HS-5 (cell line): ENCODE measurements at regions not wholly inside any gene's neighbourhood (a gene's known extent, or its start where the extent isn't known, plus 50 kb on each side); places are given as distances from the start of the nearest gene placed in this dataset.
"Not testable (repeated sequence)": the region's sequence is repeated elsewhere in the genome, so short reads cannot be mapped to it uniquely, and the experiment has no call there.

Experiments used
- DNase-seq: peaks from one replicate; pipeline ENCODE4 v3.0.0-alpha.2; 2012; ENCODE audit warnings: low read depth

DNA sequence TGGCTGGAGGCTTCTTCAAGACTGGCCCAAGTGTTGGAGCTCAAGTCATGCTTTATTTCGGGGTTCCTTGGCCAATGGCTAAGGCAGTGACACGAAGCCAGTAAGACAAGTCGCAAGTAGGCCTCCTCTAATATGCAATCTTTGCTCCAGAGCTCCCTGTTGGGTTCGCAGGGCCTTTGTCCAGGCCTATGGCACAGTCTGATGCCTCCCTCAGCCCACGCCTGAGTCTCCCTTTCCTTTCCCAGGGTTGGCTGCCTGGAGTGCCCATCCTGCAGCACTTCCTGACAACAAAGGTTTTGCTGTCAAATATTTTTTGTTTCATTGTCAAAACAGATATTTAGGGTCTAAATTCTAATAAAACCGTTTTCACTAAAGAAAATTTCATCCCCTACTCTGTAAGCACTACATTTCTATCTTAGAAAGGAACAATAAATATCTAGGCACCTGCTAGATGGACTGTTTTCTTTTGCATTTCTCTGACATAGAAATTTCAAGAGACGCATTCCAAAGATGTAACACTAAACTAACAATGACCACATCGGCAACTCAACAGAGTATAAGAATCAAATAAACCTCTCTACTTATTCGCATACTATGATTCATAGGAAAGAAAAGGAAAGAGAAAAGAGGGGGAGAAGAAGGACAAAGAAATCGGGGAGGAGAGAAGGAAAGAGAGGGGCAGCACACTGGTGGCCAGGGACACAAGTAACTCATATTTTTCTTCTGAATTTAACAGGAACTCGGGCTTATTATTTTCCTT is 393.1 kb upstream of the ATP11B start:
- DNase-seq = no peak

DNA sequence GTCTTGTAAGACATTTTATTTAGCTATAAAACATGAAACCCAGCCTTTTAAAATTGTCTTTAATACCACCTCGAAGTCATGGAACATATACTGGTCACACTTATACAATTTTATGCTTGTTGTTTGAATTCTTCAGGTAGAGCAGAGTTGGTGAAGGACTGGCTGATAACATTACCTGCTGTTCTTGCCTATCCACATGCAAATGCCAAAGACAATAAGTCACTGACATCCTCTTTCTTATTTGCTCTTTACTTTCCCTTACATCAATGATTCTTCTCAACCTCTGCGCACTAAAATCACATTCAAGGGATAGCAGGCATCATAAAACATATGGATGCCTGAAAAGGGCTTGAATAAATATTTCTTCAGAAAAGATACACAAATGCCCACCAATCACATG is 392.5 kb upstream of the ATP11B start:
- DNase-seq = no peak

DNA sequence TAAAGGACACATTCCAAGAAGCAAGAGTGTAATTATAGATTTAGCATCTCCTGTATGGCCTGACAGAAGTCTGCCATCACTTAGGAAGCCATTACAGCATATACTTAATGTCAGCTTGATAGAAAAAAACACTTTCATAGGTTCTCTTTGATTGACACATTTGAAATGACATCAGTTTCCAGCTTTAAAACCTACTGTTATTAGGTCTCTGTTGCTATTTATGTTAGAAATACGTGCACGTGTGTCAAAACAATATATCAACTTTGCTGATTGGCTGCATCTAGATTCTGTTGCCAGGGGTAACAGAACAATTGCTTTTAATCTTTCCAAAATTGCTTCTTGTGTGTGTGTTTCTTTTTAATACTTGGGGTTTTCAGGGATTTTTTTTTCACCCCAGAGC is 389.3 kb upstream of the ATP11B start:
- no peak for DNase-seq

DNA sequence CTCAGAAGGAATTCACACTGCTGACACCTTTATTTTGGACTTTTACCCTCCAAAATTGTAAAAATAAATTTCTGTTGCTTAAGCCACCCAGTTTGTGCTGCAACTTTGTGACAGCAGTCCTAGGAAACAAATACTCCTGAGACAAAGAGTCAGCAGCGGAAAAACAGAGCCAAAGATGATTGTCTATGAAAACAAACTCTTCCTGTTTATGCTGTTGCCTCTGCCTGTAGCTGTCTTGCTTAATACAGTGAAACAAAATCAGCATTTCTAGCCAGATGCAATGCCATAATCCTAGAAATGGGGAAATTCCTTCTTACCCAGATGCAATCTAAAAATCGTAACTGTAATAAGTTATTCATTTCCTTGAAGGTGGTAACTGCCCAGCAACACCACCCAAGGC is 387.5 kb upstream of the ATP11B start:
- no peak for DNase-seq

DNA sequence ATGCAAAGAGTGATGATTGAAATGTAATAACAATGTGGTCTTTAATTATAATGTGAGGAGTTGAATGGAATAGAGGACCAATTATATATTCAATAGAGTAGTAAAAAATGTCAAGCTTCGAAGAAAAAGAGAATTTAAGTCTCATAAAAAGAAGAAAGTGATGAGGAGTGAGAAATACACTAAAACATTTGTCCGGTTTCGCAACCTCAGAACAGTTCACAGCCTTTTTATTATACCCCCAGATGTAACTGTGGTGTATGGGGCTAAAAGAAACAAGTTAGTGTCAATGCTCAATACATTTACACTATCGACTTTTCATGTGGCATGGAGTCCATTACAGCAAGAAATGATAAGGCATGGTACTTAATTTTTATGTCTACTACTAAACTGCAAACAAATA is 386.5 kb upstream of the ATP11B start:
- DNase-seq = no peak

DNA sequence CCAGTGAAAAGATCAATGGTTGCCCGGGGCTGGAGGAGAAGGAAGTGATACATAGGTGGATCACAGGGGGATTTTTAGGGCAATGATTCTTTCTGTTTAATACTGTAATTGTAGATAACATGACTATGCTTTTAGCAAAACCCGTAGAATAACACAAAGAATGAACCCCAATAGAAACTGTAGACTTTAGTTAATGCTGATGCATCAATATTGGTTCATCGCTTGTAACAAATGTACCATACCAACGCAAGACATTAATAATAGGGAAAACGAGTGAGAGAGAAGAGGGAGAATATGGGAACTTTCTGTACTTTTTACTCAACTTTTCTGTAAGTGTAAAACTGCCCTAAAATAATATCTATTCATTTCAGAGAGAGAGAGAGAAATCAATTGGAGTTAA is 383.3 kb upstream of the ATP11B start:
- DNase-seq = no peak

DNA sequence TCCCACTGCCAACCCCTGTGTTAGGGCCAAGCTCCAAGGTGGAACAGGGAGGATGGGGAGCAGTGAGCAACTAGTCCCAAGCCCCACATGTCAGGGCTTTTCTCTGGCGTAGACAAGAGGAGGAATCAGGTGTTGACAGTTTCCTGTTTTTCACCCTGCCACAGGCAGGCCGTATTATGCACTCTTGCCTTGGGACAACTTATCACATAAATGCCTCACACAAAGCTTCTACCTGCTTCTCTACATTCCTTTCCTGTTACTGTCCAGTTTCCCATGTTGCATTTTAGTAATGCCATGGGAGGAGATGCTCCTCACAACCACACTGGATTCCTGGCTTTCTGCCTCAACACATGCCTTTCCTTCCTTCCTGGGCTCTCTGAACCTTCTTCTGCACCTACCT is 381.2 kb upstream of the ATP11B start:
- no peak for DNase-seq

DNA sequence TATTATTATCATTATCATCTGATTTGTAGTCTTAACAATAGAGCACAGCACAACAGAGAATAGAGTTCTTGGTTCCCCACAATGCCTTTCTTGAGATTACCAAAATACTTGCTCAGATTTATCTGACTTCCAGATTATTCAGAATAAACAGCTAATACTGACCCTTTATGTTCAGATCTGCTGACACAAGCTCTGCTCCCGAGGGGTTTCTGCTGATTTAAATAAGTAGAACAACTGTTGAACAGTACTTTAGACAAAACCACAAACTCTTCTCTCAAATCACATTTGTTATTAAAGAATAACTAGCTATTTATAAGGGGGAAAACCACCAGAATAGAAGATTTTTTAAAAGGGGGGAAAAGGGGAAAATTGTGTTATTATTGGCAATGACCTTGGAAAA is 380.2 kb upstream of the ATP11B start:
- no peak for DNase-seq

DNA sequence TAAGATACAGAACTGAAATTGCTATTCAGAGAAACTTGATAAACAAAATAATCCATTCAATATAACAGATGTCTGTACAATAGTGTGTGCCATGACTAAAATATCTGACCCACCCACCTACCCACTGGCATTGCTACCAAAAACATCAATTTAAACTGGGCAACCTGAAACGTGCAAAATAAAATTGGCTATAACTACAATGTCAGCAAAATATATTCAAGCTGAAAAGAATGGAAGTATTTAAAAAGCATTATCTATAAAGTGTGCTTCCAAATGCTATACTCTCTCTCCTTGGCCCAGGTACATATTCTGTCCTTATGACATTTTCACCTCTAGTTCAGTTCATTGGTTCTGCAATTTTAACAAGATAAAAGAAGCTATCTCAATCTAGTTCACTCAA is 379.6 kb upstream of the ATP11B start:
- DNase-seq = no peak

DNA sequence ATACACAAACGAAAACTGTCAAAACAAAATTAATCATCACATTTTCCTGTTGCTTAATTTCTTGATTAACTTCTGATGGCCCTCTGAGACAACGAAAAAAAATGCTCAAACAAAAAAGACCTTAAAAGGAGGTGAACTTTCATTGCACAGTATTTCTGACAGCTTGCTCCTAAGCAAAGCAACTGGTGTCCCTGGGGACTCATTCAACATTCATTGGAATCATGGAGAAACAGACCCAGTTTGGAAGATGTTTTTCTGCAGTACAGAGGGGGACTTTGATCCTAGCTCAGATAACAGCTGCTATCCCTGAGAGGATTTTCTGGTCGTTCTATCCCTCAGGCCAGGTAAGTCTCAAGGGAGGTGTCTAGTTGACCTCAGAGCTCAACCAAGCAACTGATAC is 378.7 kb upstream of the ATP11B start:
- no peak for DNase-seq

DNA sequence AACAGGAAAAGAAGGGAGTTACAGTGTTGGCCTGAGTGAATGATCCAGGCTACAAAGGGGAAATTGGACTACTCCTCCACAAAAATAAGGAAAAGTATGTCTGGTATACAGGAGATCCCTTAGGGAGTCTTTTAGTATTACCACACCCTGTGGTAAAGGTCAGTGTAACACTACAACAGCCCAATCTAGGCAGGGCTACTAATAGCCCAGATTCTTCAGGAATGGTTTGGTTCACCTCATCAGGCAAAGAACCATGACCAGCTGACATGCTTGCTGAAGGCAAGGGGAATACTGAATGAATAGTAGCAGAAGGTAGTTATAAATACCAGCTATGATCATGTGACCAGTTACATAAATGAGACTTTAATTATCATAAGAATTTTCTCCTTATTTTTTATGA is 372.6 kb upstream of the ATP11B start:
- no peak for DNase-seq

DNA sequence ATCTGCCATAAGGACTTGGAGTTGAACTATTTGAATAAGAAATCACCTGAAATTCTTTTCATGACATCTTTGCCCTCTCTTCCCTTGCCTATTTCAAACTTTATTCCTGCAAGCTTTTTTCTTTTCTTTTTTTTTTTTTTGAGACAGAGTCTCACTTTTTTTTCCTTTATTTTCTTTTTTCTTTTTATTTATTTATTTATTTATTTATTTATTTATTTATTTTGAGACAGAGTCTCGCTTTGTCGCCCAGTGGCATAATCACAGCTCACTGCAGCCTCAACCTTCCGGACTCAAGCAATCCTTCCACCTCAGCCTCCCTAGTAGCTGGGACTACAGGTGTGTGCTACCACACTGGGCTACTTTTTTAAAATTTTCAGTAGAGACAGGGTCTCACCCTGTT is 369.3 kb upstream of the ATP11B start:
- DNase-seq = no peak

DNA sequence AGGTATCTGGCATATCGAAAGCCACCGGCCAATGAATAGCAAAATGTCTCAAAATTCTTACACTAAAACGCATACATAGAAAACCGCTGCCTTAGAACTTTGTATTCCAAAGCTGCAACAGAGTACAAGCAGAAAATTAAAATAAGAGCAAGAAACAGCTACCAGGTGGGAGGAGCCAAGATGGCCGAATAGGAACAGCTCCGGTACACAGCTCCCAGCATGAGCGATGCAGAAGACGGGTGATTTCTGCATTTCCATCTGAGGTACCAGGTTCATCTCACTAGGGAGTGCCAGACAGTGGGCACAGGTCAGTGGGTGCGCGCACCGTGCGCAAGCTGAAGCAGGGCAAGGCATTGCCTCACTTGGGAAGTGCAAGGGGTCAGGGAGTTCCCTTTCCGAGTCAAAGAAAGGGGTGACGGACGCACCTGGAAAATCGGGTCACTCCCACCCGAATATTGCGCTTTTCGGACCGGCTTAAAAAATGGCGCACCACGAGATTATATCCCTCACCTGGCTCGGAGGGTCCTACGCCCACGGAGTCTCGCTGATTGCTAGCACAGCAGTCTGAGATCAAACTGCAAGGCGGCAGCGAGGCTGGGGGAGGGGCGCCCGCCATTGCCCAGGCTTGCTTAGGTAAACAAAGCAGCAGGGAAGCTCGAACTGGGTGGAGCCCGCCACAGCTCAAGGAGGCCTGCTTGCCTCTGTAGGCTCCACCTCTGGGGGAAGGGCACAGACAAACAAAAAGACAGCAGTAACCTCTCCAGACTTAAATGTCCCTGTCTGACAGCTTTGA is 367.2 kb upstream of the ATP11B start:
- not testable (repeated sequence) for DNase-seq

DNA sequence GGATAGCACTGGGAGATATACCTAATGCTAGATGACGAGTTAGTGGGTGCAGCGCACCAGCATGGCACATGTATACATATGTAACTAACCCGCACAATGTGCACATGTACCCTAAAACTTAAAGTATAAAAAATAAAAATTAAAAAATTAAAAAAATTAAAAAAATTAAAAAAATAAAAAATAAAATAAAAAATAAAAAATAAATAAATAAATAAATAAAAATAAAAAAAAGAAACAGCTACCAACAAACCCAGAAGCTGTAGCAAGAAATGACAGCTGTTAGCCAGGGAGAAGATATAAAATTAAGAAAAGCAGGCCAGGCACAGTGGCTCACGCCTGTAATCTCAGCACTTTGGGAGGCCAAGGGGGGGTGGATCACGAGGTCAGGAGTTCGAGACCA is 361.3 kb upstream of the ATP11B start:
- not testable (repeated sequence) for DNase-seq

DNA sequence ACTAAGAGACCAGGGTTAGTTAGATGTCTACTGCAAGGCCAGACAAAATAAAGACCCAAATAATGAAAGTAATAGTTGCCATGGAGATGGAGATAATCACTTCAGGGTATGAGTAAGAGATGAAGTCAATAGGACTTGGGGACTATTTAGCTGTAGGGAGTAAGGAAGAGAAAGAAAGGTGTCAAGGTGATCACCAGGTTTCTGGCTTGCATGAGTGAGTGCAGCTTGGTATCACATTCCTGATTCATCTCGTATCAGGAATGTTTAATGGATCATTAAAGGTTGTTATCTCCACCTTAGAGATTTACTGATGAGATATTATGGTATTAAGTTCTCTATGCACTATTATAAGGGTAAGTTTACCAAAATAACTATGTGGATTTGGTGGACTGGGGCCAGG is 357.4 kb upstream of the ATP11B start:
- DNase-seq = no peak

DNA sequence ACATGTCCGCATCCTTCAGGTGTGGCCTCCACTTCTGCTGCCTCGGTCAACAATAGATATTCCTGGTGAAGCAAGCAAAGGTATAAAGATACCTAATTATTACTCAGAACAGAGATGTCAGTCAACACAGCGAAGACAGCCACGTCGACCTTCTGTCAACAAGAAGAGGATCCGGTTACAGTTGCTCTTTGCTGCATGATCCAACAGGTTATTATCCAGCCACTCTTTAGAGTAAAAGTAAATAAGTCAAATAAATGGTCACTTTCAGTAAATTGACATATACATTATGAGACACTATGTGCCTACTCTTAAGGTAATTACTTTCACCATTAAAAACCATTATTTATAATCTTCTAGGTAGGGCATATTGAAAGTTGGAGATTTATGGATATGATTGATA is 356.8 kb upstream of the ATP11B start:
- DNase-seq = no peak

DNA sequence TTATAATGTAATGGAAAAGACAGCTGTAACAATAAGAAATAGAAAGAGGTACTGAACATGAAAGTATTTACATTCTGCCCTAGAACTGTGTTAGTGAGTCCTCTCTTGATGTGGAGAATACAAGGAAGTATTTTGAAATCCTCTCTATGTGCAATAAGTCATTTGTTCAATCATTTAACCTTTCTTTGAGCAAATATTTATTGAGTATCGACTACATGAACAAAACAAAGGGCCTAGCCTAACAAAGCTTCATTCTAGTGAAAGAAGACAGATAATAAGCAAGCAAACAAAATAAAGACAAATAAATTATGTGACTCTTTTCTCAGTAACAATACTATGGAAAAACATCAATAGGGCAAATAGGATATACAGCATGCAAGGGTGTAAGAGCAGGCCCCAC is 354.9 kb upstream of the ATP11B start:
- no peak for DNase-seq

DNA sequence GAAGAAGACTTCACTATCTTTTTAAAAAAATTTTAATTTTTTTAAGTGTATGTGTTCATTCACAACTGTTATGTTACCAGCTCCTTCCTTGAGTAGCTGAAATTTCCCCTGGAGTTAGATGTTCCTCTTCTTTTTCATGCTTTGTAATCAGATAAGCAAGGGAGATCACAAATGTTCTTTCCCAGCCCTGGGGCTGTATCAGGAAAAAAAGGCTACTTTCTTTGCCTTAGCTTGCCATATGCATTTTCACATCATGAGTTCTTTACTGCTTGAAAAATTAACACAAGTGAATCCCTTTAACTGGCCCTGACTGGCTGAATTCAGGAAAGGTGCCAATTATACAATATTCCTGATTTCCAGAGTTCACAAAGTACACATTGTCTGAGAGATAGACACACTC is 353.2 kb upstream of the ATP11B start:
- no peak for DNase-seq

DNA sequence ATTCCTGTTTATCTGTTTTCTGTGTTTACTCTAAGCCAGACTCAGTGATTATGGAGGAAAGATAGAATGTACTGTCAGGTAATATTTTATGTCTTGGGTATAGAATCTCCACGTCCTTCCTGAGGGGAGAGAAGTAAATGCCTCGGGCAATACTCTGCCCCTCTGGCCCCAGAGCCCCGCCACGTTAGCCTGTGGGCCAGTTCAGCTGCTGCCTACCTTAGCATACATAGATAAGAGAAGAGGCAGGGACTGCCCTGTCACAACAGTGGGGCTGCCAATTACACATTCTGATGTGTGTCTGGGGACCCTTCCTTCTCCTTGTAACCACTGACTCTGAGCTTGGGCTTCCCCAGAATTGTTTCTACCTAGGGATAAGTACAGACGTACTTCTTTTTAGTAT is 347.7 kb upstream of the ATP11B start:
- no peak for DNase-seq

DNA sequence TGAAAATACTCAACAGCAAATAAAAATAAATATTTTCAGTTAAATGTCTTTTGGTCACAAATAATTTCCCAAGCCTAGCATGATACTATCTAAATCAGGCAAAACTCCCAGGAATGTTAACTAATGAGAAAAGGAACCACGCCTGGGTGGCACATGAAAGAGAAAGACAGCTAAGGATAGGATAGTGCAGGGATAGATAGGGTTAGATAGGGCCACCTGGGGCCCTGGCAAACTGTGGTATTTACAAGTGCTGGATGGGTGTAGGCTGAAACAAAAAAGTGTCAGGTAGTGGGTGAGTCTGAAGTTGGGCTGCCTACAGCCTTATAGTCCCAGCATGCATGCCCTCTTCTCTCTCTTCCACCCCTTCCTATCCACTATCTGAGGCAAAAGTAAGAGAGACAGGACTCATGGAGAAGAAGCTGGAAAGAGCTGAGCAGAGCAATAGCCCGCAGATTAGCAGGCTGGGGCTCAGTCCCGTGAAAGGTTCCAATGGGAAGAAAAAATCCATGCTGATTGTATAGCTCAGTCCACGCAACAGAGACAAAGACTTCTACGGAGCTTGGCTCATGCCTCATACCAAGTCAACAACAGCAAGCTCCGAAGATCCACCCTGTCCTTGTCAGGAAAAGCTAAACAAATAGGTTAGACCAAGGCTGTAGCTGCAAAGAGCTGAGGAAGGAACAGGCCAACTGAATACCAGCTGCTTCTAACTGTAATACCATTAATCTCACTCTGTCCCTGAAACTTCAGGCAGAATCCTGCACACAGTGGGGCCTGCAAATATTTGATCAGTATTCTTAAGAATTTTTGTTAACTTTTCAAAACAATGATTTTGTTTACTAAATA is 342.1 kb upstream of the ATP11B start:
- no peak for DNase-seq

DNA sequence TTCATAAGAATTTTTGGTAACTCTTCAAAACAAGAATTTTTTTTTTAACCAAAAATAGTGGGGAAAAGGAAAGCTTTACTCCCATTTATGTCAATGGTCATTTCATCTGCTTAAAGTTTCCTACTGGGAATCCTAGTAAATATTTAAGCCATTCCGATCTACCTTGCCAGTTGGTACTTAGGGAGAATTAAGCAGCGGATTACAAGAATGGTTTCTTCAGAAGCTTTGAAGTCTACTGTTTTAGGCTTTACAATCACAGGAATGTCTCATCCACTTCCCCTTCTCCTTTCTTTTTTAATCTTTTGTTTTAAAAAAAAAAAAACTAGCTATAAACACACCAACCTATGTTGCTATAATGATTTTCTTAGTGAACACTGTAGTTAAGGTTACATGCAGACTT is 341.4 kb upstream of the ATP11B start:
- no peak for DNase-seq

DNA sequence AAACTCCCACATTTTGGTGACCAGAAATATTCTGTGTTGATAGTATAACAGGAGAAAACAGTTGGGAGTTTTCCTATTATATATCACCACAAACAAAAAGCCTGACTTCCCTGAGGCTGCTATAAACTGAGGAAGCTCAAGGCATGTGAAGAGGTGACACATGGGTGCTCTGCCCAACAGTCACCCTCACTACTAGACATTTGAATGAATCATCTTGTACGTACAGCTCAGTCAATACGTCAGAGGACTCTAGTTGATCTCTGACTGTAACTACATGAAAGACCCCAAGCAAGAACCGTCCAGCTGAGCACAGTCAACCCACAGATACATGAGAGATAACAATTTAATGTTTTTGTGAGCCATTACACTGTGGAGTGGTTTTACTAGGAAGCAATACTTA is 338.3 kb upstream of the ATP11B start:
- DNase-seq = no peak

DNA sequence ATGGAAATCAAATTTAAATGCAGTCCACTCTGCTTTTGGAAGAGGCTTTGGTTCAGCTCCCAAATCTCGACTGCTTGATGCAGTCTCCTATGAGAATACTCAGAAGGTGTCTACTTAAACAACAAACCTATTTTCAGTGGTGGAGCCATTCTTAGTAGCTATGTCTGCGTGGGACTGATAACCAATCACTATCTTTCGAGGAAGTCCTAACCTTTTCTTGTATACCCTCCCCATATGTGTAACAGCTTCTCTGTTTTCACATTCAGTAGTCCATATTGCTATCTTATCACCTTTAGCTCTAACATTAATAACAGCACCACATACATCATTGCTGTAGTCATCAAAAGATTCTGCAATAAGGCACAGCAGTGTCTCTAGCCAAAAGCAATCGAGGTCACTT is 333.0 kb upstream of the ATP11B start:
- DNase-seq = no peak
